Iris pigment epithelial cell (primary cell): ENCODE measurements at regions not wholly inside any gene's neighbourhood (a gene's known extent, or its start where the extent isn't known, plus 50 kb on each side); places are given as distances from the start of the nearest gene placed in this dataset.
A peak's percentile ranks its signal among the peaks of the same experiment; 100 is the strongest.
"Not testable (repeated sequence)": the region's sequence is repeated elsewhere in the genome, so short reads cannot be mapped to it uniquely, and the experiment has no call there.

Source experiments
- DNase-seq: peaks from one replicate; pipeline ENCODE4 v3.0.0-alpha.2; 2011; ENCODE audit warnings: low read depth

- no peak for DNase-seq
These were observed 334.7 kb upstream of the CHRM2 start for GRCh38 chr7:136533732-136534131.

GRCh38 chr7:136530831-136531230 lies 337.6 kb upstream of the CHRM2 start:
- DNase-seq = no peak

- peak; percentile 60 for DNase-seq
These were observed 340.1 kb upstream of the CHRM2 start for GRCh38 chr7:136528329-136528728.

- DNase-seq = no peak
These were observed 340.9 kb upstream of the CHRM2 start for GRCh38 chr7:136527554-136527953.

GRCh38 chr7:136526408-136527105 lies 341.9 kb upstream of the CHRM2 start:
- no peak for DNase-seq

GRCh38 chr7:136523571-136523970 lies 344.9 kb upstream of the CHRM2 start:
- DNase-seq = peak; percentile 3

GRCh38 chr7:136517971-136518370 lies 350.5 kb upstream of the CHRM2 start:
- DNase-seq = no peak

GRCh38 chr7:136514776-136515175 lies 353.7 kb upstream of the CHRM2 start:
- DNase-seq = no peak

- DNase-seq = no peak
These were observed 354.7 kb upstream of the CHRM2 start for GRCh38 chr7:136513744-136514143.

- DNase-seq = no peak
These were observed 359.0 kb upstream of the CHRM2 start for GRCh38 chr7:136509466-136509865.

- DNase-seq = no peak
These were observed 366.3 kb upstream of the CHRM2 start for GRCh38 chr7:136502162-136502561.

GRCh38 chr7:136501151-136501550 lies 367.3 kb upstream of the CHRM2 start:
- DNase-seq = no peak

GRCh38 chr7:136496551-136496950 lies 371.9 kb upstream of the CHRM2 start:
- no peak for DNase-seq

GRCh38 chr7:136495081-136495480 lies 373.4 kb upstream of the CHRM2 start:
- DNase-seq = no peak

- no peak for DNase-seq
These were observed 376.1 kb upstream of the CHRM2 start for GRCh38 chr7:136492366-136492765.

GRCh38 chr7:136489808-136490207 lies 378.6 kb upstream of the CHRM2 start:
- no peak for DNase-seq

GRCh38 chr7:136480901-136481300 lies 387.6 kb upstream of the CHRM2 start:
- DNase-seq = no peak

GRCh38 chr7:136479922-136480321 lies 388.5 kb upstream of the CHRM2 start:
- no peak for DNase-seq

GRCh38 chr7:136470179-136470578 lies 398.3 kb upstream of the CHRM2 start:
- no peak for DNase-seq

GRCh38 chr7:136452949-136453348 lies 415.5 kb upstream of the CHRM2 start:
- no peak for DNase-seq

- DNase-seq = no peak
These were observed 421.7 kb upstream of the CHRM2 start for GRCh38 chr7:136446751-136447150.

- no peak for DNase-seq
These were observed 426.6 kb upstream of the CHRM2 start for GRCh38 chr7:136441835-136442234.

- not testable (repeated sequence) for DNase-seq
These were observed 436.7 kb upstream of the CHRM2 start for GRCh38 chr7:136431736-136432135.

GRCh38 chr7:136424058-136424457 lies 444.4 kb upstream of the CHRM2 start:
- no peak for DNase-seq
